RWPE1 (cell line): ENCODE measurements at regions not wholly inside any gene's neighbourhood (a gene's known extent, or its start where the extent isn't known, plus 50 kb on each side); places are given as distances from the start of the nearest gene placed in this dataset.

Experiments used
- CTCF ChIA-PET: fragments of 350-600 bp; sonication (Branson Sonifier 250); formaldehyde crosslinking; extraction: SDS; loops from one replicate; lab custom pipeline; 2021; lab: Yijun Ruan, JAX
- POLR2A ChIA-PET: fragments of 400-600 bp; formaldehyde crosslinking; extraction: SDS; loops from one replicate; lab custom pipeline; 2020; ENCODE audit warnings: antibody characterized with exemption; ENCODE audit not compliant: low non-redundant PET; lab: Yijun Ruan, JAX
- DNase-seq: peaks from one replicate; pipeline ENCODE4 v3.0.0; 2012; ENCODE audit warnings: low spot score
- H3K27ac ChIP-seq: fragments of 450-650 bp; 2 replicates; pipeline ENCODE4 v1.5.1; 2017
- TF ChIP-seq, protein P1 (sequence below): fragments of 450-650 bp; conservative IDR thresholded peaks from 2 replicates; pipeline ENCODE4 v1.5.1; 2017; ENCODE audit warnings: low read depth, mild to moderate bottlenecking

DNA sequence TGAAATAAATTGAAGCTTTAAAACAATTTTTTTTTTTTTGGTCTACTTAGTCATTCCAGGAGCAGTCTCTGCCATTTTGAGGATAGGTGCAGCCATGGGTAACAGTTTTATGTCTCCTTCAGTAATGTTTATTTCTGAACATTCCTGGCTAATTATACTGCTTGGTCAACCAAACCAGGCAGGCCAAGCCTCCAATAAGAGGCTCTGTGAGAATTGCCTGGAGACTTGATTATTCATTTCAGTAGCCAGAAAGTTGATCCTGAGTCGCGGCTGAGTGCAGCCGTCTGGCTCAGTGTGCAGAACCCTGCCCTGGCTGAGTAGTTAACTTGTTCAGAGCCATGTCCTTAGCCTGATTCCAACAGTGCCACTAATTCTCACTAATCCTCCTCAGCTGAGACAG, 364.0 kb upstream of the FAT3 start:
- POLR2A ChIA-PET, result no interaction called here
- TF ChIP-seq, protein P1, sequence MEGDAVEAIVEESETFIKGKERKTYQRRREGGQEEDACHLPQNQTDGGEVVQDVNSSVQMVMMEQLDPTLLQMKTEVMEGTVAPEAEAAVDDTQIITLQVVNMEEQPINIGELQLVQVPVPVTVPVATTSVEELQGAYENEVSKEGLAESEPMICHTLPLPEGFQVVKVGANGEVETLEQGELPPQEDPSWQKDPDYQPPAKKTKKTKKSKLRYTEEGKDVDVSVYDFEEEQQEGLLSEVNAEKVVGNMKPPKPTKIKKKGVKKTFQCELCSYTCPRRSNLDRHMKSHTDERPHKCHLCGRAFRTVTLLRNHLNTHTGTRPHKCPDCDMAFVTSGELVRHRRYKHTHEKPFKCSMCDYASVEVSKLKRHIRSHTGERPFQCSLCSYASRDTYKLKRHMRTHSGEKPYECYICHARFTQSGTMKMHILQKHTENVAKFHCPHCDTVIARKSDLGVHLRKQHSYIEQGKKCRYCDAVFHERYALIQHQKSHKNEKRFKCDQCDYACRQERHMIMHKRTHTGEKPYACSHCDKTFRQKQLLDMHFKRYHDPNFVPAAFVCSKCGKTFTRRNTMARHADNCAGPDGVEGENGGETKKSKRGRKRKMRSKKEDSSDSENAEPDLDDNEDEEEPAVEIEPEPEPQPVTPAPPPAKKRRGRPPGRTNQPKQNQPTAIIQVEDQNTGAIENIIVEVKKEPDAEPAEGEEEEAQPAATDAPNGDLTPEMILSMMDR, result no peak
- CTCF ChIA-PET, result no interaction called here
- no peak overlapping the region for H3K27ac ChIP-seq
- DNase-seq, result no peak

DNA sequence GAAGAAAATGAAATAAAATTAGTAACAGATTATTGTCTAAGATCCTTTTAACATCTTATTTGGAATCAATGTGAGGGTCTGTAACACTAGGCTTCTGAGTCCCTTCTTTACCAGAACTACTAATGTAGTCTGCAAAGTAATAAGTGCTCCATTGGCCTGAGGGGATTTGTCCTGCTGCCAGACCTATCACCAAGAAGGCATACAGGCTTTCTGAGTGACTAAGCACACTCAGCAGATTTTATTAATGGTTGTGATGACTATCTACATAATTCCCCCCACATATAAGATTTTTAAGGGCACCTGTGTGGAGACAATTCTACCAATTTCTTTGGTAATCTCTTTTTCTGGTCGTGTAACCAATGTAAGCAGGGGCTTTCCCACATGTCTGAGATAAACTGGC, 365.0 kb upstream of the FAT3 start:
- TF ChIP-seq, protein P1, result no peak
- POLR2A ChIA-PET, result no interaction called here
- H3K27ac ChIP-seq, result no peak overlapping the region
- CTCF ChIA-PET, result no interaction called here
- DNase-seq, result peak; percentile 25

DNA sequence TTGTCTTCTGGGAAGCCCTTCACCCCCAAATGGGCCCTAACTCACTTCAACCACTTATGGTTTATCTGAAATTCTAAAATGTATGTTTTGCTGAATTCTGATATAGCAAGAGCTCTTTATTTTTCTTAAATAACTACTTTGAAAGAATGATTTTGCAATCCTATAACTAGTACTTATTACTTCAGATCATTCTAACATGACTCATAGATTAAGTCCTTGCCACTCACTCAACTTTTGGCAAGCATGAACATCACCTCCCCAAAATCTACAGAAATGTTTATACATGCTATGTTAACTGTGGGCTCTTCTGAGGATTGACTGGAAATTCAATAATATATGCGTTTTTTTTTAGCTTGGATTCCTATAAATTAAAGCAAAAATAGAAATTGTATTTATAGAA, 367.4 kb upstream of the FAT3 start:
- TF ChIP-seq, protein P1, result no peak
- ChIA-PET POLR2A (no interaction called here), CTCF (no interaction called here)
- peak; percentile 45 for DNase-seq
- no peak overlapping the region for H3K27ac ChIP-seq

DNA sequence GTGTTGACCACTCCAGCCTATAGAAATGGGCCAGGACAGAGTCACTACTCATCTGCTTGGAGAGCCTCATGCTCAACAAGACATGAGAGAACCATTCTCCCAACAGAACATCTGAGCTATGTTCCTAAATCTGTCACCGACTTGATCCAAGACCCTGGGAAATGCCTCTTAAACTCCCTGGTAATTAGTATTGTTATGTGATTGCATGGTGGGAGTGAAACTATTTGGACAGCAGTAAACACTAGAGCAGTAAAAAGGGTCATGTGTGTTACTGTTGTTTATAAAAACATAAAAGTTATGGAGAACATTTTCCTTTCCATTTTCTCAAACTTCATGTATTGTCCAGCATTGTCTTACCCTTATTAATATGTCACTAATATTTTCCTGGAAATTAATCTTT, 369.8 kb upstream of the FAT3 start:
- POLR2A ChIA-PET, result no interaction called here
- DNase-seq, result no peak
- CTCF ChIA-PET, result interaction anchor here (0.6 kb wide), 1 partner anchor 9 kb away, joined by 4 read pairs; no protein-coding TSS in a partner anchor
- TF ChIP-seq, protein P1, result no peak
- no peak overlapping the region for H3K27ac ChIP-seq

DNA sequence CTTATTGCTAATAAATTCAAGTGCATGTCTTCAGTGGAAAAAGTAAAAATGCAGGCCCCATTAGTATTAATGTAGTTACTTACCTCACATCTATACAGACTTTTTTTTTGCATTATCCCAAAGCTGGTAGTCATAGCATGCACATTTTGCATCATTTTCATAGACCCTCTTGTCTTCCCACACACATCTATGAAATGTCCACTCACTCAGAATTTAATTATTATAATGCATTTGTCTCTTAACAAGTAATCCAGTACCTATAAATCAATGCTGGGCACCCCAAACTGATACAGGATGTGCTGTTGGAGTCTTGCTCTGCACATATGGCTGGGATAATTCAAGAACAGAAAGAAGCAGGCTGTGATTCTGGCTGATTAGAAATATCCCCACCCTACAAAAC, 370.4 kb upstream of the FAT3 start:
- POLR2A ChIA-PET, result no interaction called here
- TF ChIP-seq, protein P1, result no peak
- no peak for DNase-seq

DNA sequence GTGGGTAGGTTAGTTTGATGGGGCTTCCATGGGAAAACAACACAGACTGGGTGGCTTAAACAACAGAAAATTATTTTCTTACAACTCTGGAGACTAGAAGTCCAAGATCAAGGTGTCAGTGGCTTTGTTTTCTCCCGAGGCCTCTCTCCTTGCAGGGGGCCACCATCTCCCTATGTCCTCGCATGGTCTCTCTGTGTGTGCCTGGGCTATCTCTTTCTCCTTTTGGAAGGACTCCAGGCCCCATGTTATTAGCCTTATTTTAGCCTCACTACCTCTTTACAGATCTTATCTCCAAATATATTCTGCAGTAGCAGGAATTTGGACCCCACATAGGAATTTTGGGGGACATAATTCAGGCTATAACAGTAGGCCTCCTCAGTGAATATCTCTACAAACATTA, 372.7 kb upstream of the FAT3 start:
- ChIA-PET POLR2A (no interaction called here), CTCF (no interaction called here)
- DNase-seq, result no peak
- H3K27ac ChIP-seq, result no peak overlapping the region
- TF ChIP-seq, protein P1, result no peak

More for the DNA sequence above, 370.4 kb upstream of the FAT3 start:
- H3K27ac ChIP-seq, result no peak overlapping the region
- CTCF ChIA-PET, result no interaction called here
